ENCODE measurements at regions not wholly inside any gene's neighbourhood (a gene's known extent, or its start where the extent isn't known, plus 50 kb on each side); places are given as distances from the start of the nearest gene placed in this dataset.

DNA sequence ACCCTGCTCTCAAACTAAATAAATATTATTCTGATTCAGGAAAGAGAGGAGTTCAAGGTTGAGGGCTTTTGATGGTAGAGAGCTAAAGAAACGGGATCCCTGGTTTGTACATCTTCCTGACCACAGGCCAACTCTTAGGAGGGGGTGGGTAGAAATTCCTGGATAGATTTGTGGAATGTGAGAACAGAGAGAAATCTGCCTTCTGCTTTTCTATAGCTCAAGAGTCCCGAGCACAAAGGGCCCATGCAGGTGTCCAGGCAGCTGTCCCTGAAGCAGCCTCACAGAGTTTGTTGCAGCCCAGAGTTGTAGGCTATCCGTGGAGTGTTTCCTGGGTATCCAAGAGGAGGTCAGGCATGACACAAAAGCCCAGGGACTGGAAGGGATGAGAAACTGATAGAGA is 198.6 kb downstream of the BCAT1 start:
- Mint-ChIP-seq H3K27ac (peak overlapping the region; percentile 43; the same call in 1 of the 2 replicates), H3K4me1 (peaks cover 40% of the 10 kb centered on the region), H3K9me3 (no peaks in the 10 kb centered on the region), H3K4me3 (no peak overlapping the region), H3K27me3 (ENCODE audit: low read depth) (no peaks in the 10 kb centered on the region), H3K36me3 (no peaks in the 10 kb centered on the region)
- peak; percentile 56 for ATAC-seq
- ChIA-PET CTCF (interaction anchor here (1.1 kb wide), 1 partner anchor 18 kb away, joined by 3 read pairs; no protein-coding TSS in a partner anchor), POLR2A (no interaction called here)
- DNase-seq (ENCODE audit: low spot score), result peak; percentile 14
- TF ChIP-seq GTF2I (CRISPR knock-in tag; conservative IDR thresholded peaks at IDR 0.05) (no peak), E2F5 (CRISPR knock-in tag; IDR thresholded peaks at IDR 0.05) (no peak), JAZF1 (CRISPR knock-in tag; IDR thresholded peaks at IDR 0.05) (no peak), RELA (CRISPR knock-in tag; IDR thresholded peaks at IDR 0.05; ENCODE audit: borderline replicate concordance) (no peak), EMX1 (CRISPR knock-in tag; IDR thresholded peaks at IDR 0.05) (no peak), FOXP1 (CRISPR knock-in tag; IDR thresholded peaks at IDR 0.05; ENCODE audit: borderline replicate concordance) (no peak), ZNF423 (CRISPR knock-in tag; IDR thresholded peaks at IDR 0.05) (no peak), MLX (CRISPR knock-in tag; IDR thresholded peaks at IDR 0.05) (no peak), ZNF281 (CRISPR knock-in tag; IDR thresholded peaks at IDR 0.05) (no peak), SP1 (CRISPR knock-in tag; conservative IDR thresholded peaks at IDR 0.05) (no peak), NR3C1 (CRISPR knock-in tag; conservative IDR thresholded peaks at IDR 0.05; ENCODE audit: low read depth) (no peak), ATF2 (CRISPR knock-in tag; IDR thresholded peaks at IDR 0.05; ENCODE audit: borderline replicate concordance, low read depth) (no peak), OVOL2 (CRISPR knock-in tag; IDR thresholded peaks at IDR 0.05; ENCODE audit: borderline replicate concordance) (no peak), FOXJ3 (CRISPR knock-in tag; IDR thresholded peaks at IDR 0.05; ENCODE audit: borderline replicate concordance) (no peak), ZNF532 (CRISPR knock-in tag; IDR thresholded peaks at IDR 0.05; ENCODE audit: borderline replicate concordance) (no peak)
- TF ChIP-seq, protein P1, sequence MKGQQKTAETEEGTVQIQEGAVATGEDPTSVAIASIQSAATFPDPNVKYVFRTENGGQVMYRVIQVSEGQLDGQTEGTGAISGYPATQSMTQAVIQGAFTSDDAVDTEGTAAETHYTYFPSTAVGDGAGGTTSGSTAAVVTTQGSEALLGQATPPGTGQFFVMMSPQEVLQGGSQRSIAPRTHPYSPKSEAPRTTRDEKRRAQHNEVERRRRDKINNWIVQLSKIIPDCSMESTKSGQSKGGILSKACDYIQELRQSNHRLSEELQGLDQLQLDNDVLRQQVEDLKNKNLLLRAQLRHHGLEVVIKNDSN (CRISPR knock-in tag; IDR thresholded peaks at IDR 0.05), result no peak
- TF ChIP-seq, protein P2, sequence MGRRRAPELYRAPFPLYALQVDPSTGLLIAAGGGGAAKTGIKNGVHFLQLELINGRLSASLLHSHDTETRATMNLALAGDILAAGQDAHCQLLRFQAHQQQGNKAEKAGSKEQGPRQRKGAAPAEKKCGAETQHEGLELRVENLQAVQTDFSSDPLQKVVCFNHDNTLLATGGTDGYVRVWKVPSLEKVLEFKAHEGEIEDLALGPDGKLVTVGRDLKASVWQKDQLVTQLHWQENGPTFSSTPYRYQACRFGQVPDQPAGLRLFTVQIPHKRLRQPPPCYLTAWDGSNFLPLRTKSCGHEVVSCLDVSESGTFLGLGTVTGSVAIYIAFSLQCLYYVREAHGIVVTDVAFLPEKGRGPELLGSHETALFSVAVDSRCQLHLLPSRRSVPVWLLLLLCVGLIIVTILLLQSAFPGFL (CRISPR knock-in tag; IDR thresholded peaks at IDR 0.05; ENCODE audit: borderline replicate concordance), result no peak
- TF ChIP-seq, protein P3, sequence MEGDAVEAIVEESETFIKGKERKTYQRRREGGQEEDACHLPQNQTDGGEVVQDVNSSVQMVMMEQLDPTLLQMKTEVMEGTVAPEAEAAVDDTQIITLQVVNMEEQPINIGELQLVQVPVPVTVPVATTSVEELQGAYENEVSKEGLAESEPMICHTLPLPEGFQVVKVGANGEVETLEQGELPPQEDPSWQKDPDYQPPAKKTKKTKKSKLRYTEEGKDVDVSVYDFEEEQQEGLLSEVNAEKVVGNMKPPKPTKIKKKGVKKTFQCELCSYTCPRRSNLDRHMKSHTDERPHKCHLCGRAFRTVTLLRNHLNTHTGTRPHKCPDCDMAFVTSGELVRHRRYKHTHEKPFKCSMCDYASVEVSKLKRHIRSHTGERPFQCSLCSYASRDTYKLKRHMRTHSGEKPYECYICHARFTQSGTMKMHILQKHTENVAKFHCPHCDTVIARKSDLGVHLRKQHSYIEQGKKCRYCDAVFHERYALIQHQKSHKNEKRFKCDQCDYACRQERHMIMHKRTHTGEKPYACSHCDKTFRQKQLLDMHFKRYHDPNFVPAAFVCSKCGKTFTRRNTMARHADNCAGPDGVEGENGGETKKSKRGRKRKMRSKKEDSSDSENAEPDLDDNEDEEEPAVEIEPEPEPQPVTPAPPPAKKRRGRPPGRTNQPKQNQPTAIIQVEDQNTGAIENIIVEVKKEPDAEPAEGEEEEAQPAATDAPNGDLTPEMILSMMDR (IDR thresholded peaks at IDR 0.05), result no peak
- TF ChIP-seq, protein P4, sequence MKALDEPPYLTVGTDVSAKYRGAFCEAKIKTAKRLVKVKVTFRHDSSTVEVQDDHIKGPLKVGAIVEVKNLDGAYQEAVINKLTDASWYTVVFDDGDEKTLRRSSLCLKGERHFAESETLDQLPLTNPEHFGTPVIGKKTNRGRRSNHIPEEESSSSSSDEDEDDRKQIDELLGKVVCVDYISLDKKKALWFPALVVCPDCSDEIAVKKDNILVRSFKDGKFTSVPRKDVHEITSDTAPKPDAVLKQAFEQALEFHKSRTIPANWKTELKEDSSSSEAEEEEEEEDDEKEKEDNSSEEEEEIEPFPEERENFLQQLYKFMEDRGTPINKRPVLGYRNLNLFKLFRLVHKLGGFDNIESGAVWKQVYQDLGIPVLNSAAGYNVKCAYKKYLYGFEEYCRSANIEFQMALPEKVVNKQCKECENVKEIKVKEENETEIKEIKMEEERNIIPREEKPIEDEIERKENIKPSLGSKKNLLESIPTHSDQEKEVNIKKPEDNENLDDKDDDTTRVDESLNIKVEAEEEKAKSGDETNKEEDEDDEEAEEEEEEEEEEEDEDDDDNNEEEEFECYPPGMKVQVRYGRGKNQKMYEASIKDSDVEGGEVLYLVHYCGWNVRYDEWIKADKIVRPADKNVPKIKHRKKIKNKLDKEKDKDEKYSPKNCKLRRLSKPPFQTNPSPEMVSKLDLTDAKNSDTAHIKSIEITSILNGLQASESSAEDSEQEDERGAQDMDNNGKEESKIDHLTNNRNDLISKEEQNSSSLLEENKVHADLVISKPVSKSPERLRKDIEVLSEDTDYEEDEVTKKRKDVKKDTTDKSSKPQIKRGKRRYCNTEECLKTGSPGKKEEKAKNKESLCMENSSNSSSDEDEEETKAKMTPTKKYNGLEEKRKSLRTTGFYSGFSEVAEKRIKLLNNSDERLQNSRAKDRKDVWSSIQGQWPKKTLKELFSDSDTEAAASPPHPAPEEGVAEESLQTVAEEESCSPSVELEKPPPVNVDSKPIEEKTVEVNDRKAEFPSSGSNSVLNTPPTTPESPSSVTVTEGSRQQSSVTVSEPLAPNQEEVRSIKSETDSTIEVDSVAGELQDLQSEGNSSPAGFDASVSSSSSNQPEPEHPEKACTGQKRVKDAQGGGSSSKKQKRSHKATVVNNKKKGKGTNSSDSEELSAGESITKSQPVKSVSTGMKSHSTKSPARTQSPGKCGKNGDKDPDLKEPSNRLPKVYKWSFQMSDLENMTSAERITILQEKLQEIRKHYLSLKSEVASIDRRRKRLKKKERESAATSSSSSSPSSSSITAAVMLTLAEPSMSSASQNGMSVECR (CRISPR knock-in tag; IDR thresholded peaks at IDR 0.05; ENCODE audit: borderline replicate concordance), result no peak

Data from WTC11 (cell line).